ENCODE measurements at regions not wholly inside any gene's neighbourhood (a gene's known extent, or its start where the extent isn't known, plus 50 kb on each side); places are given as distances from the start of the nearest gene placed in this dataset.

DNA sequence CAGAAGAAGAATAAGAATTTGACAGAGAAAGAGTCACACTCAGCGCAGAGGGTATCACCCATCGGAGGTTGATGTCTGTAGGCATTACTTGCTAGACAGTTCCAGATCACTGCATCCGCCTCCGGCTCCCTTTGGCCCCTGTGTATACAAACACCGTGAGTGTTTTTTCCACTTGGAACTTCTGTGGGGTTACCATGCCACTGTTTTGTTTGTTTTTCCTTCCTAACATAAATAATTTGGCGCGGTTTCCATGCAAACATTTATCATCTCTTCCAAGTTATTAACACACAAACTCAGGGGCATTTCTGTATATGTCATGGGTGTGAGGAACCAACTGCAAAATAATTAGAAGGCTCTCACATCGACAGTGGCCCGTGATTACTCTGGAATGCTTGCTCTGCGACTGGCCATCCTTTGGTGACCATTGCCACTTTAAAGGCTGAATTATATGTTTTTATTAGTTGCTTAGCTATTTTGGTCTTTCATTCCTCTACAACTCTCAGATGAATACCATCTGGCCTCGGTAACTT is 612.2 kb upstream of the MKI67 start:
- TF ChIP-seq, protein P1, sequence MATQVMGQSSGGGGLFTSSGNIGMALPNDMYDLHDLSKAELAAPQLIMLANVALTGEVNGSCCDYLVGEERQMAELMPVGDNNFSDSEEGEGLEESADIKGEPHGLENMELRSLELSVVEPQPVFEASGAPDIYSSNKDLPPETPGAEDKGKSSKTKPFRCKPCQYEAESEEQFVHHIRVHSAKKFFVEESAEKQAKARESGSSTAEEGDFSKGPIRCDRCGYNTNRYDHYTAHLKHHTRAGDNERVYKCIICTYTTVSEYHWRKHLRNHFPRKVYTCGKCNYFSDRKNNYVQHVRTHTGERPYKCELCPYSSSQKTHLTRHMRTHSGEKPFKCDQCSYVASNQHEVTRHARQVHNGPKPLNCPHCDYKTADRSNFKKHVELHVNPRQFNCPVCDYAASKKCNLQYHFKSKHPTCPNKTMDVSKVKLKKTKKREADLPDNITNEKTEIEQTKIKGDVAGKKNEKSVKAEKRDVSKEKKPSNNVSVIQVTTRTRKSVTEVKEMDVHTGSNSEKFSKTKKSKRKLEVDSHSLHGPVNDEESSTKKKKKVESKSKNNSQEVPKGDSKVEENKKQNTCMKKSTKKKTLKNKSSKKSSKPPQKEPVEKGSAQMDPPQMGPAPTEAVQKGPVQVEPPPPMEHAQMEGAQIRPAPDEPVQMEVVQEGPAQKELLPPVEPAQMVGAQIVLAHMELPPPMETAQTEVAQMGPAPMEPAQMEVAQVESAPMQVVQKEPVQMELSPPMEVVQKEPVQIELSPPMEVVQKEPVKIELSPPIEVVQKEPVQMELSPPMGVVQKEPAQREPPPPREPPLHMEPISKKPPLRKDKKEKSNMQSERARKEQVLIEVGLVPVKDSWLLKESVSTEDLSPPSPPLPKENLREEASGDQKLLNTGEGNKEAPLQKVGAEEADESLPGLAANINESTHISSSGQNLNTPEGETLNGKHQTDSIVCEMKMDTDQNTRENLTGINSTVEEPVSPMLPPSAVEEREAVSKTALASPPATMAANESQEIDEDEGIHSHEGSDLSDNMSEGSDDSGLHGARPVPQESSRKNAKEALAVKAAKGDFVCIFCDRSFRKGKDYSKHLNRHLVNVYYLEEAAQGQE (IDR thresholded peaks at IDR 0.05; ENCODE audit: insufficient read depth in 1 of 2, low read depth in 2 of 2, low read length in 2 of 2): no peak
- TF ChIP-seq TAF1 (IDR thresholded peaks at IDR 0.05; ENCODE audit: borderline replicate concordance, insufficient read depth, low read length) (no peak), POLR2AphosphoS5 (IDR thresholded peaks at IDR 0.05; ENCODE audit: low read depth, low read length) (no peak), SIN3A (IDR thresholded peaks at IDR 0.05; ENCODE audit: borderline replicate concordance, insufficient read depth, low read length) (no peak), FOXP2 (optimal IDR thresholded peaks at IDR 0.05; ENCODE audit: borderline replicate concordance, extremely low read depth, extremely low read length, insufficient read depth) (no peak)

DNA sequence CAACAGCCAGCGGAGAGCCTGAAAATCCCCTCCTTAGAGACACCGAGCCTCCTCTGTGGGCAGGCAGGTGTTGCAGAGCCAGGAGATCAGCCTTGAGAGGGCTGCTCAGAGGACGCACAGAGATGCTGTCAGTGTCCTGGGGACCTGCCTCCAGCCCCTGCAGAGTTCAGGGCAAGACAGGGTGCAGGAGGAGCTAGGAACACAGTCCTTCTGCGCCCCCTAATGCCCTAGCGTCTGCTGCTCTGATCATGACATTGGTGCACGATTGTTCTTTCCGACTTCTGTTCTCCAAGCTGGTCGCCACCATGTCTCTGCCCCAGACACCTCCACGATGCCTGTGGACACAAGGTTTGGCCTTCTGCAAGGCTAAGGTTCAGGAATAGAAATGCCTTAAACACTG is 613.7 kb upstream of the MKI67 start:
- TF ChIP-seq FOXP2 (optimal IDR thresholded peaks at IDR 0.05; ENCODE audit: borderline replicate concordance, extremely low read depth, extremely low read length, insufficient read depth) (no peak), TAF1 (IDR thresholded peaks at IDR 0.05; ENCODE audit: borderline replicate concordance, insufficient read depth, low read length) (no peak), SIN3A (IDR thresholded peaks at IDR 0.05; ENCODE audit: borderline replicate concordance, insufficient read depth, low read length) (no peak), POLR2AphosphoS5 (IDR thresholded peaks at IDR 0.05; ENCODE audit: low read depth, low read length) (no peak)
- TF ChIP-seq, protein P1 (IDR thresholded peaks at IDR 0.05; ENCODE audit: insufficient read depth in 1 of 2, low read depth in 2 of 2, low read length in 2 of 2): no peak

DNA sequence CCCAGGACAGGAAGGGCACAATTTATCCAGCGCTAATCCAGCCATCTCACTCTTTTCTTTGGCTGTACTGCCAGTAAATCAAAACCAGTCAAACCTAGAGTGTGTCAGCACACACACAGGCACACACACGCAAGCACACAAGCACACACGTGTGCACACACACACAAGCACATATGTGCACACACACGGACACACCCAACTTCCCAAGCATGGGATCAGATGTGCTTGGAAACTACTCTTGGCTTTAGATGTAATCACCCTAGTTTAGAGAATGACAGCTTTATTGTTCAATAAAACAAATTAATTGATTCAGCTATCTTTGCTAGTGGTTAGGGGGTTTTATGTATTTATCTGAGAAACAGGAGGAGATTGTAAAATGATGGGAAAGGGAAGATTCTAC is 615.0 kb upstream of the MKI67 start:
- TF ChIP-seq FOXP2 (optimal IDR thresholded peaks at IDR 0.05; ENCODE audit: borderline replicate concordance, extremely low read depth, extremely low read length, insufficient read depth) (no peak), TAF1 (IDR thresholded peaks at IDR 0.05; ENCODE audit: borderline replicate concordance, insufficient read depth, low read length) (no peak), POLR2AphosphoS5 (IDR thresholded peaks at IDR 0.05; ENCODE audit: low read depth, low read length) (no peak), SIN3A (IDR thresholded peaks at IDR 0.05; ENCODE audit: borderline replicate concordance, insufficient read depth, low read length) (no peak)
- TF ChIP-seq, protein P1 (IDR thresholded peaks at IDR 0.05; ENCODE audit: insufficient read depth in 1 of 2, low read depth in 2 of 2, low read length in 2 of 2): no peak

DNA sequence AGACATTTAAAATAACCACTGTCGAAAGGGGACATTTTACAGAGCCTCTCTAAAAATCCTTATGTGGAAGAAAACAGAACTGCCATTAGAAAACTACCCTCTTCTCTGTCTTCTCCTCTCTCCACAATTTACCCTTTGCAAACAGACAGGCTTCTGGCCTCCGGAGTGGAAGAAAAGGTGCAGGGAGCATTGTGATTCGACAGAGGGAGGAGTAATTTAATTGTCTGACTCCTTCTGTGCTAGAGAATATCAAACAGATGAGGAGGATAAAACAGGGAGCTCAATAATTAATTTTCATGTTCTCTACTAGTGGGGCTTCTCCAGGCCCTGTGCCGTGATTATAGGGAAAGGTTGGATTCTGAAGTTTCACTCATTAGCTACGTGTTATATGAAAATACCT is 615.5 kb upstream of the MKI67 start:
- TF ChIP-seq POLR2AphosphoS5 (IDR thresholded peaks at IDR 0.05; ENCODE audit: low read depth, low read length) (no peak), TAF1 (IDR thresholded peaks at IDR 0.05; ENCODE audit: borderline replicate concordance, insufficient read depth, low read length) (no peak), FOXP2 (optimal IDR thresholded peaks at IDR 0.05; ENCODE audit: borderline replicate concordance, extremely low read depth, extremely low read length, insufficient read depth) (no peak)
- TF ChIP-seq, protein P1 (IDR thresholded peaks at IDR 0.05; ENCODE audit: insufficient read depth in 1 of 2, low read depth in 2 of 2, low read length in 2 of 2): no peak

DNA sequence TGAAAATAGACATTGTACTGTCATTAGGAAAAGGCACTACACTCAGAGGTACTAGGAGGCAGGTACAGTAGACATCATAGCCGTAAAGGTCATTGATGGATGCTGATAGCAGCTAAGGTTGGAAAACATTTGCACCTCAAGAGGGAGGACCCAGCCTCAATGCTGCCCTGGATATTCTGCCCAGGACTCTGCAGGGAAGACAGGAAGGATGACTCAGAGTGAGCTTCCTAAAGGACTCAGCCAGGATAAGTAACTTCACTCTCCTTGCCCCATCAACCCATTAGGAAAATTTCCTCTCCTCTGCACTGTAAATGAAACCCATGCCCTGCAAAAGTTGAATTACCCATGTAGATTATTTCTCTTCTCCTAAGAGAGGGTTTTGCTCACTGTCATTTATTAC is 617.9 kb upstream of the MKI67 start:
- TF ChIP-seq, protein P1 (IDR thresholded peaks at IDR 0.05; ENCODE audit: insufficient read depth in 1 of 2, low read depth in 2 of 2, low read length in 2 of 2): no peak
- TF ChIP-seq FOXP2 (optimal IDR thresholded peaks at IDR 0.05; ENCODE audit: borderline replicate concordance, extremely low read depth, extremely low read length, insufficient read depth) (no peak), TAF1 (IDR thresholded peaks at IDR 0.05; ENCODE audit: borderline replicate concordance, insufficient read depth, low read length) (no peak), POLR2AphosphoS5 (IDR thresholded peaks at IDR 0.05; ENCODE audit: low read depth, low read length) (no peak), SIN3A (IDR thresholded peaks at IDR 0.05; ENCODE audit: borderline replicate concordance, insufficient read depth, low read length) (no peak)

Data from PFSK-1 (cell line).